CD4-positive, alpha-beta memory T cell (primary cell): ENCODE measurements at regions not wholly inside any gene's neighbourhood (a gene's known extent, or its start where the extent isn't known, plus 50 kb on each side); places are given as distances from the start of the nearest gene placed in this dataset.
A peak's percentile ranks its signal among the peaks of the same experiment; 100 is the strongest.

Source experiments
- CTCF ChIA-PET: fragments of 350-600 bp; sonication (Branson Sonifier 250); formaldehyde crosslinking; loops from one replicate; lab custom pipeline; 2021; ENCODE audit warnings: inconsistent platforms; ENCODE audit not compliant: partially characterized antibody; lab: Charles Lee
- POLR2A ChIA-PET: fragments of 350-600 bp; sonication (Branson Sonifier 250); formaldehyde crosslinking; loops from one replicate; lab custom pipeline; 2021; ENCODE audit not compliant: partially characterized antibody; lab: Charles Lee
- DNase-seq, 5 donors: peaks; one replicate each; pipeline versions ENCODE4 v3.0.0 to v3.0.0-alpha.2; 2020 to 2022; ENCODE audit warnings: mixed read lengths in 1 of 5
- H3K27ac ChIP-seq: one replicate; pipeline ENCODE4 v1.7.0; 2013; ENCODE audit warnings: low read depth, low read length
- H3K27me3 ChIP-seq: 2 replicates; pipeline ENCODE4 v1.7.0; 2013; ENCODE audit warnings: mild to moderate bottlenecking, low read length, moderate library complexity; ENCODE audit not compliant: insufficient read depth
- H3K36me3 ChIP-seq: 2 replicates; pipeline ENCODE4 v1.7.0; 2013; ENCODE audit warnings: mild to moderate bottlenecking, low read length, moderate library complexity; ENCODE audit not compliant: insufficient read depth
- H3K4me1 ChIP-seq: 2 replicates; pipeline ENCODE4 v1.7.0; 2013; ENCODE audit warnings: mild to moderate bottlenecking, low read length, moderate library complexity; ENCODE audit not compliant: insufficient read depth
- H3K4me3 ChIP-seq, 2 donors: one replicate each; pipeline ENCODE4 v1.7.0; 2013; ENCODE audit warnings: low read length in 2 of 2, mild to moderate bottlenecking in 1 of 2
- H3K9me3 ChIP-seq, 2 donors: one replicate each; pipeline ENCODE4 v1.7.0; 2013; ENCODE audit warnings: low read length in 2 of 2, control low read depth in 1 of 2; ENCODE audit not compliant: control insufficient read depth in 1 of 2
- H3K27ac Mint-ChIP-seq, 7 donors: one replicate each; pipeline ENCODE4 v1.8.0; 2020 to 2021; ENCODE audit warnings: mixed read lengths in 7 of 7, mild to moderate bottlenecking in 6 of 7, inconsistent platforms in 3 of 7, moderate library complexity in 3 of 7
- H3K27me3 Mint-ChIP-seq, 2 donors: one replicate each; pipeline ENCODE4 v1.8.0; 2020 to 2021; ENCODE audit warnings: mixed read lengths in 2 of 2
- H3K36me3 Mint-ChIP-seq, 2 donors: one replicate each; pipeline ENCODE4 v1.8.0; 2020 to 2021; ENCODE audit warnings: mixed read lengths in 2 of 2, inconsistent platforms in 1 of 2, mild to moderate bottlenecking in 1 of 2
- H3K4me1 Mint-ChIP-seq, 4 donors: one replicate each; pipeline ENCODE4 v1.8.0; 2020 to 2021; ENCODE audit warnings: mixed read lengths in 4 of 4, mild to moderate bottlenecking in 1 of 4
- H3K4me3 Mint-ChIP-seq, 8 donors: one replicate each; pipeline ENCODE4 v1.8.0; 2020 to 2021; ENCODE audit warnings: mixed read lengths in 8 of 8, mild to moderate bottlenecking in 7 of 8, moderate library complexity in 6 of 8, inconsistent platforms in 3 of 8
- H3K9me3 Mint-ChIP-seq, 8 donors: one replicate each; pipeline ENCODE4 v1.8.0; 2020 to 2021; ENCODE audit warnings: mixed read lengths in 8 of 8, mild to moderate bottlenecking in 5 of 8, inconsistent platforms in 3 of 8, moderate library complexity in 1 of 8
- intact Hi-C: fragments of 100-400 bp; cut with micrococcal nuclease; formaldehyde crosslinking; loops from one replicate; pipeline ENCODE4 v1.15.1; 2023

GRCh38 chr20:4603724-4604123, 82.5 kb upstream of the PRNP start:
- no peaks in the 10 kb centered on the region for H3K9me3 Mint-ChIP-seq
- intact Hi-C loops, result no loop called here
- H3K27me3 Mint-ChIP-seq, result peaks cover 17 to 22% of the 10 kb centered on the region in 2 donors

GRCh38 chr20:4602297-4602631, 84.0 kb upstream of the PRNP start:
- no peak overlapping the region for H3K27ac Mint-ChIP-seq
- H3K9me3 Mint-ChIP-seq, result no peaks in the 10 kb centered on the region
- Histone ChIP-seq H3K4me3 (no peak overlapping the region), H3K9me3 (no peaks in the 10 kb centered on the region), H3K27ac (no peak overlapping the region), H3K36me3 (no peaks in the 10 kb centered on the region), H3K4me1 (no peaks in the 10 kb centered on the region), H3K27me3 (peaks cover 5% of the 10 kb centered on the region)
- intact Hi-C loops, result no loop called here
- POLR2A ChIA-PET, result no interaction called here
- H3K4me3 Mint-ChIP-seq, result no peak overlapping the region
- peaks cover 0 to 3% (median 2%) of the 10 kb centered on the region in 4 donors for H3K4me1 Mint-ChIP-seq
- CTCF ChIA-PET, result interaction anchor here (1.0 to 3.1 kb wide), 4 partner anchors 10 to 230 kb away, joined by 3 to 18 read pairs (median 7); no protein-coding TSS in a partner anchor
- DNase-seq, result no peak
- H3K36me3 Mint-ChIP-seq, result no peaks in the 10 kb centered on the region
- peaks cover 17 to 28% of the 10 kb centered on the region in 2 donors for H3K27me3 Mint-ChIP-seq

More at GRCh38 chr20:4603724-4604123, 82.5 kb upstream of the PRNP start:
- no peak overlapping the region for H3K4me3 ChIP-seq
- ChIA-PET CTCF (interaction anchor here (3.1 to 14.9 kb wide), 2 partner anchors 116 to 117 kb away, joined by 18 to 369 read pairs; partner anchors contain the start of gene PRND), POLR2A (no interaction called here)
- H3K27ac Mint-ChIP-seq, result no peak overlapping the region
- peaks cover 0 to 5% (median 2%) of the 10 kb centered on the region in 4 donors for H3K4me1 Mint-ChIP-seq
- no peaks in the 10 kb centered on the region for H3K9me3 ChIP-seq
- no peaks in the 10 kb centered on the region for H3K36me3 ChIP-seq
- no peak overlapping the region for H3K4me3 Mint-ChIP-seq
- H3K27me3 ChIP-seq, result peaks cover 5% of the 10 kb centered on the region
- no peaks in the 10 kb centered on the region for H3K4me1 ChIP-seq
- no peaks in the 10 kb centered on the region for H3K36me3 Mint-ChIP-seq
- DNase-seq, result no peak
- H3K27ac ChIP-seq, result no peak overlapping the region

GRCh38 chr20:4601630-4602296, 84.5 kb upstream of the PRNP start:
- H3K36me3 ChIP-seq, result no peaks in the 10 kb centered on the region
- DNase-seq, result peak in 1 of 5 donors; percentile 26
- intact Hi-C loops, result no loop called here
- Mint-ChIP-seq H3K27ac (no peak overlapping the region), H3K9me3 (peaks cover 0 to 2% (median 0%) of the 10 kb centered on the region in 8 donors), H3K36me3 (no peaks in the 10 kb centered on the region), H3K27me3 (peaks cover 15 to 30% of the 10 kb centered on the region in 2 donors), H3K4me1 (no peaks in the 10 kb centered on the region), H3K4me3 (no peak overlapping the region)
- CTCF ChIA-PET, result interaction anchor here (0.8 to 3.1 kb wide), 4 partner anchors 9 to 499 kb away, joined by 3 to 18 read pairs (median 6); no protein-coding TSS in a partner anchor
- POLR2A ChIA-PET, result no interaction called here
- no peak overlapping the region for H3K4me3 ChIP-seq
- no peaks in the 10 kb centered on the region for H3K4me1 ChIP-seq
- peaks cover 5% of the 10 kb centered on the region for H3K27me3 ChIP-seq
- no peak overlapping the region for H3K27ac ChIP-seq
- H3K9me3 ChIP-seq, result no peaks in the 10 kb centered on the region

- Histone ChIP-seq H3K4me3 (no peak overlapping the region), H3K4me1 (no peaks in the 10 kb centered on the region), H3K27me3 (no peaks in the 10 kb centered on the region), H3K9me3 (no peaks in the 10 kb centered on the region), H3K36me3 (no peaks in the 10 kb centered on the region), H3K27ac (no peak overlapping the region)
- Mint-ChIP-seq H3K27ac (no peak overlapping the region), H3K9me3 (peaks cover 0 to 2% (median 0%) of the 10 kb centered on the region in 8 donors), H3K27me3 (peaks cover 20 to 32% of the 10 kb centered on the region in 2 donors), H3K4me1 (no peaks in the 10 kb centered on the region), H3K4me3 (no peak overlapping the region), H3K36me3 (no peaks in the 10 kb centered on the region)
- ChIA-PET POLR2A (no interaction called here), CTCF (interaction anchor here (0.6 to 3.1 kb wide), 3 partner anchors 40 to 120 kb away, joined by 3 to 18 read pairs (median 3); no protein-coding TSS in a partner anchor)
- intact Hi-C loops, result no loop called here
- no peak for DNase-seq
These were observed 85.8 kb upstream of the PRNP start for GRCh38 chr20:4600308-4601014.

- CTCF ChIA-PET, result interaction anchor here (0.9 to 1.7 kb wide), 3 partner anchors 9 to 489 kb away, joined by 3 to 5 read pairs (median 3); no protein-coding TSS in a partner anchor
- no peak overlapping the region for H3K4me3 Mint-ChIP-seq
These were observed 89.0 kb upstream of the PRNP start for GRCh38 chr20:4597215-4597614.

GRCh38 chr20:4593149-4593525, 93.1 kb upstream of the PRNP start:
- peaks cover 11 to 15% of the 10 kb centered on the region in 2 donors for H3K27me3 Mint-ChIP-seq
- POLR2A ChIA-PET, result no interaction called here
- Histone ChIP-seq H3K4me1 (peaks cover 12% of the 10 kb centered on the region), H3K36me3 (no peaks in the 10 kb centered on the region), H3K27me3 (no peaks in the 10 kb centered on the region), H3K9me3 (no peaks in the 10 kb centered on the region), H3K4me3 (no peak overlapping the region), H3K27ac (no peak overlapping the region)
- peaks cover 0 to 2% (median 0%) of the 10 kb centered on the region in 8 donors for H3K9me3 Mint-ChIP-seq
- peak overlapping the region; percentile 54 to 86 (median 74) for H3K4me3 Mint-ChIP-seq
- peak overlapping the region in 3 of 7 donors; percentile 48 to 83 (median 52) for H3K27ac Mint-ChIP-seq
- CTCF ChIA-PET, result interaction anchor here (1.2 to 2.6 kb wide), 3 partner anchors 9 to 485 kb away, joined by 3 to 10 read pairs (median 5); no protein-coding TSS in a partner anchor
- no peak for DNase-seq
- intact Hi-C loops, result loop anchor here (5.0 kb wide), 1 partner anchor 581 kb away; no protein-coding TSS in a partner anchor
- no peaks in the 10 kb centered on the region for H3K36me3 Mint-ChIP-seq
- H3K4me1 Mint-ChIP-seq, result peaks cover 5 to 13% (median 6%) of the 10 kb centered on the region in 4 donors

More at GRCh38 chr20:4597215-4597614, 89.0 kb upstream of the PRNP start:
- Mint-ChIP-seq H3K27ac (no peak overlapping the region), H3K4me1 (peaks cover 5 to 9% (median 6%) of the 10 kb centered on the region in 4 donors), H3K27me3 (peaks cover 18 to 24% of the 10 kb centered on the region in 2 donors), H3K9me3 (peaks cover 0 to 2% (median 0%) of the 10 kb centered on the region in 8 donors), H3K36me3 (no peaks in the 10 kb centered on the region)
- Histone ChIP-seq H3K4me1 (peaks cover 9% of the 10 kb centered on the region), H3K27me3 (no peaks in the 10 kb centered on the region), H3K9me3 (no peaks in the 10 kb centered on the region), H3K36me3 (no peaks in the 10 kb centered on the region), H3K27ac (no peak overlapping the region), H3K4me3 (no peak overlapping the region)
- POLR2A ChIA-PET, result no interaction called here
- intact Hi-C loops, result loop anchor here (5.0 kb wide), 1 partner anchor 625 kb away; no protein-coding TSS in a partner anchor
- DNase-seq, result no peak
